Parathyroid adenoma (tissue), 2 donors: ENCODE measurements at regions not wholly inside any gene's neighbourhood (a gene's known extent, or its start where the extent isn't known, plus 50 kb on each side); places are given as distances from the start of the nearest gene placed in this dataset.

Experiments
- H2AFZ ChIP-seq: fragments of 300-600 bp; sonication (generic); one replicate; pipeline ENCODE4 v1.7.0; 2017; ENCODE audit warnings: antibody characterized with exemption, mild to moderate bottlenecking
- H3K27ac ChIP-seq: fragments of 300-600 bp; sonication (generic); one replicate; pipeline ENCODE4 v1.7.0; 2017
- H3K27me3 ChIP-seq: fragments of 300-600 bp; sonication (generic); one replicate; pipeline ENCODE4 v1.7.0; 2017; ENCODE audit warnings: low read length; ENCODE audit not compliant: control insufficient read depth, insufficient read depth
- H3K36me3 ChIP-seq: fragments of 300-600 bp; sonication (generic); one replicate; pipeline ENCODE4 v1.7.0; 2017; ENCODE audit warnings: low read length; ENCODE audit not compliant: control insufficient read depth, insufficient read depth
- H3K4me1 ChIP-seq: fragments of 300-600 bp; sonication (generic); one replicate; pipeline ENCODE4 v1.7.0; 2017; ENCODE audit warnings: control low read depth
- H3K4me2 ChIP-seq: fragments of 300-600 bp; sonication (generic); one replicate; pipeline ENCODE4 v1.7.0; 2017; ENCODE audit warnings: low read length
- H3K4me3 ChIP-seq: fragments of 300-600 bp; sonication (generic); one replicate; pipeline ENCODE4 v1.7.0; 2017; ENCODE audit warnings: low read depth, low read length
- H3K79me2 ChIP-seq: fragments of 300-600 bp; sonication (generic); one replicate; pipeline ENCODE4 v1.7.0; 2017; ENCODE audit warnings: control low read depth
- H3K9ac ChIP-seq: fragments of 300-600 bp; sonication (generic); one replicate; pipeline ENCODE4 v1.7.0; 2017; ENCODE audit warnings: mild to moderate bottlenecking
- H3K9me3 ChIP-seq: fragments of 300-600 bp; sonication (generic); one replicate; pipeline ENCODE4 v1.7.0; 2017; ENCODE audit warnings: low read length; ENCODE audit not compliant: control insufficient read depth
- CTCF ChIP-seq: fragments of 300-600 bp; sonication (generic); IDR thresholded peaks from one replicate; pipeline ENCODE4 v1.7.0; 2017; ENCODE audit warnings: antibody characterized with exemption, mild to moderate bottlenecking
- donor health status: primary hyperparathyroidism.

GRCh38 chr7:1314908-1315450 is 82.3 kb downstream of the UNCX start:
- Histone ChIP-seq H3K27me3 (no peaks in the 10 kb centered on the region), H3K79me2 (no peaks in the 10 kb centered on the region), H3K4me1 (no peaks in the 10 kb centered on the region), H3K36me3 (no peaks in the 10 kb centered on the region), H2AFZ (no peak overlapping the region), H3K27ac (no peak overlapping the region), H3K9ac (no peak overlapping the region), H3K4me3 (no peak overlapping the region), H3K9me3 (no peaks in the 10 kb centered on the region), H3K4me2 (no peak overlapping the region)
- TF ChIP-seq CTCF = no peak

DNA sequence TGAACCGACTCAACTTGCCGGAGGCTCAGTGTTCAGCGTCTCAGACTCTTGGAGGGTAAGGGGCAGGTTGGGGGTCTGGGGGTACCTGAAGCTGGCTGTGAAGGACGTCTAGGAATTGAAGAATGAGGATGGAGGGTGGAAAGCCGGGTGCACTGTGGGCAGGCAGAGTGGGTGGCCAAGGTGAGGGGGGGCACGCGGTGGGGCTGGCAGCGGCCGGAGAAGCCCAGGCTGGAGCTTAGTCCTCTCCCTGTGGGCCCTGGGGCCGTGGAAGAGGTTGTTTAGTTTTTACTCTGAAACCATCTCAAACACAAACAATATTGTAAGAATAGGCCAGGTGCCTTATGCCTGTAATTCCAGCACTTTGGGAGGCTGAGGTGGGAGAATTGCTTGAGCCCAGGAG is 83.4 kb downstream of the UNCX start:
- no peak overlapping the region for H3K4me3 ChIP-seq
- TF ChIP-seq CTCF = no peak
- H3K9ac ChIP-seq = no peak overlapping the region
- H3K27ac ChIP-seq = no peak overlapping the region
- no peaks in the 10 kb centered on the region for H3K36me3 ChIP-seq
- H3K9me3 ChIP-seq = no peaks in the 10 kb centered on the region
- no peak overlapping the region for H2AFZ ChIP-seq
- no peaks in the 10 kb centered on the region for H3K79me2 ChIP-seq
- no peaks in the 10 kb centered on the region for H3K4me1 ChIP-seq
- H3K27me3 ChIP-seq = no peaks in the 10 kb centered on the region
- H3K4me2 ChIP-seq = no peak overlapping the region

- H3K27me3 ChIP-seq = no peaks in the 10 kb centered on the region
- TF ChIP-seq CTCF = no peak
- H3K36me3 ChIP-seq = no peaks in the 10 kb centered on the region
Observed at GRCh38 chr7:1317646-1318045, 85.0 kb downstream of the UNCX start.

GRCh38 chr7:1318051-1318450 is 85.4 kb downstream of the UNCX start:
- H3K9ac ChIP-seq = no peak overlapping the region
- no peaks in the 10 kb centered on the region for H3K27me3 ChIP-seq
- no peaks in the 10 kb centered on the region for H3K4me1 ChIP-seq
- H3K79me2 ChIP-seq = no peaks in the 10 kb centered on the region
- H3K27ac ChIP-seq = no peak overlapping the region
- no peak overlapping the region for H2AFZ ChIP-seq
- no peaks in the 10 kb centered on the region for H3K36me3 ChIP-seq
- no peak overlapping the region for H3K4me2 ChIP-seq
- no peaks in the 10 kb centered on the region for H3K9me3 ChIP-seq
- H3K4me3 ChIP-seq = no peak overlapping the region
- TF ChIP-seq CTCF = no peak

More at GRCh38 chr7:1317646-1318045, 85.0 kb downstream of the UNCX start:
- H3K4me3 ChIP-seq = no peak overlapping the region
- no peaks in the 10 kb centered on the region for H3K4me1 ChIP-seq
- no peak overlapping the region for H3K4me2 ChIP-seq
- no peaks in the 10 kb centered on the region for H3K79me2 ChIP-seq
- H3K9ac ChIP-seq = no peak overlapping the region
- no peaks in the 10 kb centered on the region for H3K9me3 ChIP-seq
- no peak overlapping the region for H2AFZ ChIP-seq
- no peak overlapping the region for H3K27ac ChIP-seq

DNA sequence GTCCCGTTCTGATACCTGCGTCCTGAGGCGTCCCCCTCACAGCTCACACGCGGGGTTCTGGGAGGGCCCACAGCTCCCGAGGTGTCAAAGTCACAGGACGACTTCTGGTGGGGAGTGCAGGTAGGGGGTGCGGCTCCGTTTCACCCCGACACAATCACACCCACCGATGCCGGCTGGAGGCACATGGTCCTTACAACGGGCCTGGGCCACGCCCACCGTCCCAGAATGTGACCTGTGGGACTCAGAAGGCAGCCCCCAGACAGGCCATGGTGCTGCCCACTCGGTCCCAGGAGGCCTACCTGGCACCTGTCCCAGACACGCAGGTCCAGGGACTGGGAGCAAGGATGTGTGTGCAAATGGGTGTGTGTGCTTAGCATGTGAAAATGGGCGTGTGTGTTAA is 86.0 kb downstream of the UNCX start:
- H2AFZ ChIP-seq = no peak overlapping the region
- no peak overlapping the region for H3K9ac ChIP-seq
- H3K36me3 ChIP-seq = no peaks in the 10 kb centered on the region
- TF ChIP-seq CTCF = no peak
- H3K79me2 ChIP-seq = no peaks in the 10 kb centered on the region
- no peak overlapping the region for H3K27ac ChIP-seq
- H3K27me3 ChIP-seq = no peaks in the 10 kb centered on the region
- no peaks in the 10 kb centered on the region for H3K4me1 ChIP-seq
- no peaks in the 10 kb centered on the region for H3K9me3 ChIP-seq
- no peak overlapping the region for H3K4me3 ChIP-seq
- no peak overlapping the region for H3K4me2 ChIP-seq
